HG03460 (cell line): ENCODE measurements at regions not wholly inside any gene's neighbourhood (a gene's known extent, or its start where the extent isn't known, plus 50 kb on each side); places are given as distances from the start of the nearest gene placed in this dataset.
"Not testable (repeated sequence)": the region's sequence is repeated elsewhere in the genome, so short reads cannot be mapped to it uniquely, and the experiment has no call there.

Experiments
- ATAC-seq: cut with Tn5 transposase; IDR thresholded peaks from one replicate; pipeline ENCODE4 v1.9.1; 2021; ENCODE audit not compliant: unreplicated experiment

- no peak for ATAC-seq
These were observed 517.4 kb downstream of the CCSER2 start for GRCh38 chr10:84845628-84846261.

- ATAC-seq: no peak
These were observed 518.4 kb downstream of the CCSER2 start for GRCh38 chr10:84846658-84847316.

- ATAC-seq: no peak
These were observed 520.6 kb downstream of the CCSER2 start for GRCh38 chr10:84848967-84849366.

GRCh38 chr10:84850826-84851225 lies 522.4 kb downstream of the CCSER2 start:
- no peak for ATAC-seq

- no peak for ATAC-seq
These were observed 526.0 kb downstream of the CCSER2 start for GRCh38 chr10:84854439-84854838.

GRCh38 chr10:84860855-84861254 lies 532.5 kb downstream of the CCSER2 start:
- ATAC-seq: no peak

- ATAC-seq: no peak
These were observed 534.2 kb downstream of the CCSER2 start for GRCh38 chr10:84862551-84862950.

- no peak for ATAC-seq
These were observed 535.3 kb downstream of the CCSER2 start for GRCh38 chr10:84863675-84864074.

GRCh38 chr10:84876116-84876999 lies 548.0 kb downstream of the CCSER2 start:
- no peak for ATAC-seq

GRCh38 chr10:84879991-84880390 lies 551.6 kb downstream of the CCSER2 start:
- no peak for ATAC-seq

GRCh38 chr10:84881696-84882095 lies 553.3 kb downstream of the CCSER2 start:
- ATAC-seq: not testable (repeated sequence)

- ATAC-seq: no peak
These were observed 562.3 kb downstream of the CCSER2 start for GRCh38 chr10:84890706-84891105.

- ATAC-seq: no peak
These were observed 563.2 kb downstream of the CCSER2 start for GRCh38 chr10:84891631-84892030.

- ATAC-seq: no peak
These were observed 567.2 kb downstream of the CCSER2 start for GRCh38 chr10:84895541-84895940.

GRCh38 chr10:84896909-84897308 lies 568.5 kb downstream of the CCSER2 start:
- ATAC-seq: no peak

GRCh38 chr10:84899268-84899667 lies 570.9 kb downstream of the CCSER2 start:
- ATAC-seq: no peak

- ATAC-seq: no peak
These were observed 571.8 kb downstream of the CCSER2 start for GRCh38 chr10:84900141-84900540.

GRCh38 chr10:84901885-84902284 lies 573.5 kb downstream of the CCSER2 start:
- ATAC-seq: no peak

- ATAC-seq: no peak
These were observed 574.2 kb downstream of the CCSER2 start for GRCh38 chr10:84902553-84902952.

- no peak for ATAC-seq
These were observed 574.9 kb downstream of the CCSER2 start for GRCh38 chr10:84903320-84903719.

- ATAC-seq: no peak
These were observed 579.1 kb downstream of the CCSER2 start for GRCh38 chr10:84907461-84908009.

- ATAC-seq: no peak
These were observed 580.1 kb downstream of the CCSER2 start for GRCh38 chr10:84908491-84908890.
